LNCaP clone FGC (cell line): ENCODE measurements at regions not wholly inside any gene's neighbourhood (a gene's known extent, or its start where the extent isn't known, plus 50 kb on each side); places are given as distances from the start of the nearest gene placed in this dataset.
"Not testable (repeated sequence)": the region's sequence is repeated elsewhere in the genome, so short reads cannot be mapped to it uniquely, and the experiment has no call there.

Experiments used
- DNase-seq: peaks from one replicate; pipeline ENCODE4 v3.0.0-alpha.2; 2011; ENCODE audit warnings: low read depth
- H3K4me3 ChIP-seq: 2 replicates; pipeline ENCODE4 v1.5.1; 2011; ENCODE audit warnings: mild to moderate bottlenecking, low read depth, low read length, control low read depth
- TF ChIP-seq, protein P1 (sequence below): IDR thresholded peaks from 2 replicates; pipeline ENCODE4 v1.5.1; 2012; ENCODE audit warnings: mild to moderate bottlenecking; ENCODE audit not compliant: control insufficient read depth, insufficient read depth; ENCODE audit errors: extremely low read depth

DNA sequence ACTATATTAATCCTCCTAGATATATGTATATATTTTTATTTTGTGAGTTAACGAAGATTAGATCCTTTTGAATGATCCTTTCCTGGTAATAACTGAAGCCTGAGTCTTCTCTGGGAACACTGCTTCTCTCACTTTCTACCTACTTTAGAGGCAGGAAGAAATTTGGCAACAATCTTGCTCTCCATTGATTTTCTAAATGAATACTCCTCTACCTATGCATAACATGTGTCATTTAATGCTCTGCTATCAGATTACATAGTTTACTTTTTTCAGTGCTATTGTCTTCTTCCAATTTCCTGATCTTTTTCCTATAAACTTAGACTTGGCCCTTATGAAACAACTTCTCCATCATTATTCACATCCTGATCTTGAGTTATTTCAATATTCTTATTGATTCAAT lies 60.4 kb upstream of the PDHA2 start:
- TF ChIP-seq, protein P1, sequence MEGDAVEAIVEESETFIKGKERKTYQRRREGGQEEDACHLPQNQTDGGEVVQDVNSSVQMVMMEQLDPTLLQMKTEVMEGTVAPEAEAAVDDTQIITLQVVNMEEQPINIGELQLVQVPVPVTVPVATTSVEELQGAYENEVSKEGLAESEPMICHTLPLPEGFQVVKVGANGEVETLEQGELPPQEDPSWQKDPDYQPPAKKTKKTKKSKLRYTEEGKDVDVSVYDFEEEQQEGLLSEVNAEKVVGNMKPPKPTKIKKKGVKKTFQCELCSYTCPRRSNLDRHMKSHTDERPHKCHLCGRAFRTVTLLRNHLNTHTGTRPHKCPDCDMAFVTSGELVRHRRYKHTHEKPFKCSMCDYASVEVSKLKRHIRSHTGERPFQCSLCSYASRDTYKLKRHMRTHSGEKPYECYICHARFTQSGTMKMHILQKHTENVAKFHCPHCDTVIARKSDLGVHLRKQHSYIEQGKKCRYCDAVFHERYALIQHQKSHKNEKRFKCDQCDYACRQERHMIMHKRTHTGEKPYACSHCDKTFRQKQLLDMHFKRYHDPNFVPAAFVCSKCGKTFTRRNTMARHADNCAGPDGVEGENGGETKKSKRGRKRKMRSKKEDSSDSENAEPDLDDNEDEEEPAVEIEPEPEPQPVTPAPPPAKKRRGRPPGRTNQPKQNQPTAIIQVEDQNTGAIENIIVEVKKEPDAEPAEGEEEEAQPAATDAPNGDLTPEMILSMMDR, result no peak
- H3K4me3 ChIP-seq, result no peak overlapping the region
- DNase-seq, result no peak

GRCh38 chr4:95778666-95779065 lies 61.2 kb upstream of the PDHA2 start:
- no peak overlapping the region for H3K4me3 ChIP-seq
- TF ChIP-seq, protein P1, result no peak
- DNase-seq, result no peak

DNA sequence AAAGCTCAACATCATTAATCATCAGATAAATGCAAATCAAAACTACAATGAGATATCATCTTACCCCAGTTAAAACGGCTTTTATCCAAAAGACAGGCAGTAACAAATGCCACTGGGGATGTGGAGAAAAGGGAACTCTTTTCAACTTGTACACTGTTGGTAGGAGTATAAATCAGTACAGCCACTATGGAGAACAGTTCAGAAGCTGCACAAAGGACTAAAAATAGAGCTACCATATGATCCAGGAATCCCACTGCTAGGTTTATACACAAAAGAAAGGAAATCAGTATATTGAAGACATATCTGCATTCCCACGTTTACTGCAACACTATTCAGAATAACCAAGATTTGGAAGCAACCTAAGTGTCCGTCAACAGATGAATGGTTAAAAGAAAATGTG lies 69.3 kb upstream of the PDHA2 start:
- DNase-seq, result not testable (repeated sequence)

GRCh38 chr4:95764961-95765360 lies 74.9 kb upstream of the PDHA2 start:
- H3K4me3 ChIP-seq, result no peak overlapping the region
- DNase-seq, result no peak
- TF ChIP-seq, protein P1, result no peak

More for the DNA sequence above, 69.3 kb upstream of the PDHA2 start:
- H3K4me3 ChIP-seq, result not testable (repeated sequence)

- TF ChIP-seq, protein P1, result no peak
- H3K4me3 ChIP-seq, result no peak overlapping the region
- DNase-seq, result no peak
Observed at GRCh38 chr4:95761871-95762270, 78.0 kb upstream of the PDHA2 start.

- TF ChIP-seq, protein P1, result no peak
- no peak for DNase-seq
- H3K4me3 ChIP-seq, result no peak overlapping the region
Observed at GRCh38 chr4:95761426-95761825, 78.5 kb upstream of the PDHA2 start.

- DNase-seq, H3K4me3 ChIP-seq: not testable (repeated sequence)
Observed at GRCh38 chr4:95760646-95761045, 79.2 kb upstream of the PDHA2 start.

GRCh38 chr4:95758001-95758400 lies 81.9 kb upstream of the PDHA2 start:
- DNase-seq, result no peak
- H3K4me3 ChIP-seq, result no peak overlapping the region
- TF ChIP-seq, protein P1, result no peak
